ENCODE measurements at regions not wholly inside any gene's neighbourhood (a gene's known extent, or its start where the extent isn't known, plus 50 kb on each side); places are given as distances from the start of the nearest gene placed in this dataset.
A peak's percentile ranks its signal among the peaks of the same experiment; 100 is the strongest.

- TF ChIP-seq CTCF (IDR thresholded peaks at IDR 0.05; ENCODE audit: extremely low read depth, insufficient read depth, missing control alignments): peak; percentile 19
- in situ Hi-C loops (cut with MboI; ENCODE audit: low pct_unique_long_range_greater_than_20kb, low sequenced_read_pairs, unreplicated experiment): no loop called here
- DNase-seq (ENCODE audit: low spot score): no peak
Observed at GRCh38 chr7:57308631-57309408, 141.2 kb upstream of the ZNF716 start.

- DNase-seq (ENCODE audit: low spot score): no peak
- in situ Hi-C loops (cut with MboI; ENCODE audit: low pct_unique_long_range_greater_than_20kb, low sequenced_read_pairs, unreplicated experiment): no loop called here
- TF ChIP-seq CTCF (IDR thresholded peaks at IDR 0.05; ENCODE audit: extremely low read depth, insufficient read depth, missing control alignments): no peak
Observed at GRCh38 chr7:57327081-57327480, 122.9 kb upstream of the ZNF716 start.

GRCh38 chr7:57328457-57328856 is 121.5 kb upstream of the ZNF716 start:
- in situ Hi-C loops (cut with MboI; ENCODE audit: low pct_unique_long_range_greater_than_20kb, low sequenced_read_pairs, unreplicated experiment): no loop called here
- TF ChIP-seq CTCF (IDR thresholded peaks at IDR 0.05; ENCODE audit: extremely low read depth, insufficient read depth, missing control alignments): no peak
- DNase-seq (ENCODE audit: low spot score): no peak

- TF ChIP-seq CTCF (IDR thresholded peaks at IDR 0.05; ENCODE audit: extremely low read depth, insufficient read depth, missing control alignments): no peak
- DNase-seq (ENCODE audit: low spot score): no peak
- in situ Hi-C loops (cut with MboI; ENCODE audit: low pct_unique_long_range_greater_than_20kb, low sequenced_read_pairs, unreplicated experiment): no loop called here
Observed at GRCh38 chr7:57328963-57329362, 121.0 kb upstream of the ZNF716 start.

- no peak for DNase-seq (ENCODE audit: low spot score)
- no peak for TF ChIP-seq CTCF (IDR thresholded peaks at IDR 0.05; ENCODE audit: extremely low read depth, insufficient read depth, missing control alignments)
- in situ Hi-C loops (cut with MboI; ENCODE audit: low pct_unique_long_range_greater_than_20kb, low sequenced_read_pairs, unreplicated experiment): no loop called here
Observed at GRCh38 chr7:57339198-57339944, 110.6 kb upstream of the ZNF716 start.

- no peak for TF ChIP-seq CTCF (IDR thresholded peaks at IDR 0.05; ENCODE audit: extremely low read depth, insufficient read depth, missing control alignments)
- DNase-seq (ENCODE audit: low spot score): no peak
- in situ Hi-C loops (cut with MboI; ENCODE audit: low pct_unique_long_range_greater_than_20kb, low sequenced_read_pairs, unreplicated experiment): no loop called here
Observed at GRCh38 chr7:57342954-57343353, 107.0 kb upstream of the ZNF716 start.
